ENCODE measurements at regions not wholly inside any gene's neighbourhood (a gene's known extent, or its start where the extent isn't known, plus 50 kb on each side); places are given as distances from the start of the nearest gene placed in this dataset.

- DNase-seq (no peak), ATAC-seq (ENCODE audit: insufficient read depth, low read depth) (no peak)
- H3K27ac ChIP-seq (ENCODE audit: low read length) = no peak overlapping the region
- no peak overlapping the region for H3K4me3 ChIP-seq (ENCODE audit: low read depth in 1 of 2, low read length in 2 of 2)
- no peak overlapping the region for H3K4me2 ChIP-seq (ENCODE audit: insufficient read depth, low read length)
- no peaks in the 10 kb centered on the region for H3K9me3 ChIP-seq (ENCODE audit: insufficient read depth, low read length, severe bottlenecking)
- H2AFZ ChIP-seq (ENCODE audit: low read depth, low read length) = no peak overlapping the region
- TF ChIP-seq EZH2 (IDR thresholded peaks at IDR 0.05; ENCODE audit: borderline replicate concordance, low read depth, low read length, severe bottlenecking) (no peak), CTCF (IDR thresholded peaks at IDR 0.05; ENCODE audit: borderline replicate concordance, extremely low read depth, low read length, poor library complexity, severe bottlenecking) (no peak)
- no peaks in the 10 kb centered on the region for H3K79me2 ChIP-seq (ENCODE audit: insufficient read depth, low read length)
- H3K27me3 ChIP-seq (ENCODE audit: insufficient read depth, low read length, poor library complexity) = no peaks in the 10 kb centered on the region
- H3K9ac ChIP-seq (ENCODE audit: low read depth, low read length) = no peak overlapping the region
- no peaks in the 10 kb centered on the region for H3K4me1 ChIP-seq (ENCODE audit: insufficient read depth, low read length)
- H4K20me1 ChIP-seq (ENCODE audit: insufficient read depth, low read length) = no peaks in the 10 kb centered on the region
- no peaks in the 10 kb centered on the region for H3K36me3 ChIP-seq (ENCODE audit: insufficient read depth, low read length)
Measured at GRCh38 chr18:72623444-72623843, 79.3 kb upstream of the CBLN2 start.

- H3K9ac ChIP-seq (ENCODE audit: low read depth, low read length) = no peak overlapping the region
- no peaks in the 10 kb centered on the region for H3K79me2 ChIP-seq (ENCODE audit: insufficient read depth, low read length)
- no peaks in the 10 kb centered on the region for H3K36me3 ChIP-seq (ENCODE audit: insufficient read depth, low read length)
- H3K4me3 ChIP-seq (ENCODE audit: low read depth in 1 of 2, low read length in 2 of 2) = no peak overlapping the region
- H3K9me3 ChIP-seq (ENCODE audit: insufficient read depth, low read length, severe bottlenecking) = no peaks in the 10 kb centered on the region
- H3K4me2 ChIP-seq (ENCODE audit: insufficient read depth, low read length) = no peak overlapping the region
- ATAC-seq (ENCODE audit: insufficient read depth, low read depth) (no peak), DNase-seq (no peak)
- H3K4me1 ChIP-seq (ENCODE audit: insufficient read depth, low read length) = no peaks in the 10 kb centered on the region
- H4K20me1 ChIP-seq (ENCODE audit: insufficient read depth, low read length) = no peaks in the 10 kb centered on the region
- H3K27ac ChIP-seq (ENCODE audit: low read length) = no peak overlapping the region
- H3K27me3 ChIP-seq (ENCODE audit: insufficient read depth, low read length, poor library complexity) = no peaks in the 10 kb centered on the region
- TF ChIP-seq CTCF (IDR thresholded peaks at IDR 0.05; ENCODE audit: borderline replicate concordance, extremely low read depth, low read length, poor library complexity, severe bottlenecking) = no peak
- no peak for TF ChIP-seq EZH2 (IDR thresholded peaks at IDR 0.05; ENCODE audit: borderline replicate concordance, low read depth, low read length, severe bottlenecking)
- H2AFZ ChIP-seq (ENCODE audit: low read depth, low read length) = no peak overlapping the region
Measured at GRCh38 chr18:72613534-72613930, 69.4 kb upstream of the CBLN2 start.

- H2AFZ ChIP-seq (ENCODE audit: low read depth, low read length) = no peak overlapping the region
- H3K4me1 ChIP-seq (ENCODE audit: insufficient read depth, low read length) = no peaks in the 10 kb centered on the region
- ATAC-seq (ENCODE audit: insufficient read depth, low read depth) (no peak), DNase-seq (no peak)
- H3K9ac ChIP-seq (ENCODE audit: low read depth, low read length) = no peak overlapping the region
- no peak for TF ChIP-seq CTCF (IDR thresholded peaks at IDR 0.05; ENCODE audit: borderline replicate concordance, extremely low read depth, low read length, poor library complexity, severe bottlenecking)
- TF ChIP-seq EZH2 (IDR thresholded peaks at IDR 0.05; ENCODE audit: borderline replicate concordance, low read depth, low read length, severe bottlenecking) = no peak
- H3K79me2 ChIP-seq (ENCODE audit: insufficient read depth, low read length) = no peaks in the 10 kb centered on the region
- H4K20me1 ChIP-seq (ENCODE audit: insufficient read depth, low read length) = no peaks in the 10 kb centered on the region
- H3K27me3 ChIP-seq (ENCODE audit: insufficient read depth, low read length, poor library complexity) = no peaks in the 10 kb centered on the region
- no peak overlapping the region for H3K4me2 ChIP-seq (ENCODE audit: insufficient read depth, low read length)
- H3K36me3 ChIP-seq (ENCODE audit: insufficient read depth, low read length) = no peaks in the 10 kb centered on the region
- H3K4me3 ChIP-seq (ENCODE audit: low read depth in 1 of 2, low read length in 2 of 2) = no peak overlapping the region
- H3K27ac ChIP-seq (ENCODE audit: low read length) = no peak overlapping the region
- H3K9me3 ChIP-seq (ENCODE audit: insufficient read depth, low read length, severe bottlenecking) = no peaks in the 10 kb centered on the region
Measured at GRCh38 chr18:72612894-72613533, 68.9 kb upstream of the CBLN2 start.
